ENCODE measurements at regions not wholly inside any gene's neighbourhood (a gene's known extent, or its start where the extent isn't known, plus 50 kb on each side); places are given as distances from the start of the nearest gene placed in this dataset.
"Not testable (repeated sequence)": the region's sequence is repeated elsewhere in the genome, so short reads cannot be mapped to it uniquely, and the experiment has no call there.

- not testable (repeated sequence) for H3K9me3 ChIP-seq (ENCODE audit: control insufficient read depth in 4 of 4, low read length in 3 of 4); H3K36me3 ChIP-seq (ENCODE audit: control insufficient read depth in 4 of 4, insufficient read depth in 3 of 4, low read depth in 1 of 4, low read length in 3 of 4); H3K4me3 ChIP-seq (ENCODE audit: low read depth in 1 of 3, low read length in 3 of 3); H3K4me1 ChIP-seq (ENCODE audit: control insufficient read depth in 4 of 4, insufficient read depth in 4 of 4, low read length in 3 of 4); H3K27me3 ChIP-seq (ENCODE audit: control insufficient read depth in 4 of 4, insufficient read depth in 4 of 4, low read length in 3 of 4); DNase-seq (ENCODE audit: low spot score); H3K9ac ChIP-seq (ENCODE audit: low read depth in 1 of 2, low read length in 2 of 2); H3K27ac ChIP-seq (ENCODE audit: low read depth in 1 of 2, low read length in 2 of 2)
- 89% methylated on average over 7 of the region's 7 CpGs for WGBS
Observed at GRCh38 chr1:91207691-91208090, 185.9 kb upstream of the ZNF644 start.

- 97% methylated on average over 9 of the region's 9 CpGs for WGBS
- H3K4me1 ChIP-seq (ENCODE audit: control insufficient read depth in 4 of 4, insufficient read depth in 4 of 4, low read length in 3 of 4); H3K9me3 ChIP-seq (ENCODE audit: control insufficient read depth in 4 of 4, low read length in 3 of 4); H3K27ac ChIP-seq (ENCODE audit: low read depth in 1 of 2, low read length in 2 of 2); H3K9ac ChIP-seq (ENCODE audit: low read depth in 1 of 2, low read length in 2 of 2); DNase-seq (ENCODE audit: low spot score); H3K4me3 ChIP-seq (ENCODE audit: low read depth in 1 of 3, low read length in 3 of 3); H3K36me3 ChIP-seq (ENCODE audit: control insufficient read depth in 4 of 4, insufficient read depth in 3 of 4, low read depth in 1 of 4, low read length in 3 of 4); H3K27me3 ChIP-seq (ENCODE audit: control insufficient read depth in 4 of 4, insufficient read depth in 4 of 4, low read length in 3 of 4): not testable (repeated sequence)
Observed at GRCh38 chr1:91204150-91204549, 182.3 kb upstream of the ZNF644 start.

DNA sequence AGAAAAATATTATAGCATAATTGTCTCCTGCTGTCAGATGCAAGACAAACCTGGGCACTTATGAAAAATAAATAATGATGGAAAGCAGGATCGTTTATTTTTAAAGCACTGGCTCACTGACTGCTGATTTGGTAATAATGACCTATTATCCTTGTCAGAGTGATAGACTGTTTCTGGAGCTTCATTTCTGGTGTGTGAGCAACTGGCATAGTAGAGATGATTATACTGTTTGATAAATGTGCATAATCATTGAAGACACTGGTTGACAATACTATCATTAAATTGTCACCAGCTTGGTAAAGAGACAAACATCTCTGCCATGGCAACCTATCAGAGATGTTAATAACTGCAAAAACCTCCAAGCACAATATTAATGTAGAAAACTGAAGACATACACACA is 179.9 kb upstream of the ZNF644 start:
- Histone ChIP-seq H3K27me3 (ENCODE audit: control insufficient read depth in 4 of 4, insufficient read depth in 4 of 4, low read length in 3 of 4) (peaks cover 0 to 2% (median 0%) of the 10 kb centered on the region in 4 donors), H3K9ac (ENCODE audit: low read depth in 1 of 2, low read length in 2 of 2) (no peak overlapping the region), H3K4me3 (ENCODE audit: low read depth in 1 of 3, low read length in 3 of 3) (no peak overlapping the region), H3K27ac (ENCODE audit: low read depth in 1 of 2, low read length in 2 of 2) (no peak overlapping the region), H3K4me1 (ENCODE audit: control insufficient read depth in 4 of 4, insufficient read depth in 4 of 4, low read length in 3 of 4) (no peaks in the 10 kb centered on the region), H3K36me3 (ENCODE audit: control insufficient read depth in 4 of 4, insufficient read depth in 3 of 4, low read depth in 1 of 4, low read length in 3 of 4) (no peaks in the 10 kb centered on the region), H3K9me3 (ENCODE audit: control insufficient read depth in 4 of 4, low read length in 3 of 4) (no peaks in the 10 kb centered on the region)
- DNase-seq (ENCODE audit: low spot score): no peak
- WGBS: 66% methylated on average over 1 of the region's 1 CpG
- TF ChIP-seq TAF1 (conservative IDR thresholded peaks at IDR 0.05): no peak
- no peak for TF ChIP-seq REST (IDR thresholded peaks at IDR 0.05)
- no peak for TF ChIP-seq ATF3 (IDR thresholded peaks at IDR 0.05)
- no peak for TF ChIP-seq FOXA2 (IDR thresholded peaks at IDR 0.05)
- no peak for TF ChIP-seq ZBTB33 (IDR thresholded peaks at IDR 0.05)
- no peak for TF ChIP-seq NR2F2 (IDR thresholded peaks at IDR 0.05)
- no peak for TF ChIP-seq FOXA1 (IDR thresholded peaks at IDR 0.05)
- no peak for TF ChIP-seq RAD21 (IDR thresholded peaks at IDR 0.05)
- TF ChIP-seq SP1 (IDR thresholded peaks at IDR 0.05): no peak
- no peak for TF ChIP-seq JUND (IDR thresholded peaks at IDR 0.05)
- TF ChIP-seq EGR1 (IDR thresholded peaks at IDR 0.05; ENCODE audit: low read depth in 2 of 2): no peak
- TF ChIP-seq, protein P1, sequence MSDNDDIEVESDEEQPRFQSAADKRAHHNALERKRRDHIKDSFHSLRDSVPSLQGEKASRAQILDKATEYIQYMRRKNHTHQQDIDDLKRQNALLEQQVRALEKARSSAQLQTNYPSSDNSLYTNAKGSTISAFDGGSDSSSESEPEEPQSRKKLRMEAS (IDR thresholded peaks at IDR 0.05): no peak
- TF ChIP-seq HNF4G (IDR thresholded peaks at IDR 0.05): no peak
- TF ChIP-seq RXRA (IDR thresholded peaks at IDR 0.05): no peak
- no peak for TF ChIP-seq YY1 (IDR thresholded peaks at IDR 0.05)
- TF ChIP-seq GABPA (IDR thresholded peaks at IDR 0.05 in 1 of 2, conservative IDR thresholded peaks at IDR 0.05 in 1 of 2): no peak
- TF ChIP-seq HNF4A (conservative IDR thresholded peaks at IDR 0.05): no peak

Measured in liver (tissue), 7 donors.